GM19351 (cell line): ENCODE measurements at regions not wholly inside any gene's neighbourhood (a gene's known extent, or its start where the extent isn't known, plus 50 kb on each side); places are given as distances from the start of the nearest gene placed in this dataset.

Source experiments
- ATAC-seq: cut with Tn5 transposase; IDR thresholded peaks from one replicate; pipeline ENCODE4 v1.9.1; 2021; ENCODE audit warnings: mild to moderate bottlenecking, moderate library complexity; ENCODE audit not compliant: unreplicated experiment

DNA sequence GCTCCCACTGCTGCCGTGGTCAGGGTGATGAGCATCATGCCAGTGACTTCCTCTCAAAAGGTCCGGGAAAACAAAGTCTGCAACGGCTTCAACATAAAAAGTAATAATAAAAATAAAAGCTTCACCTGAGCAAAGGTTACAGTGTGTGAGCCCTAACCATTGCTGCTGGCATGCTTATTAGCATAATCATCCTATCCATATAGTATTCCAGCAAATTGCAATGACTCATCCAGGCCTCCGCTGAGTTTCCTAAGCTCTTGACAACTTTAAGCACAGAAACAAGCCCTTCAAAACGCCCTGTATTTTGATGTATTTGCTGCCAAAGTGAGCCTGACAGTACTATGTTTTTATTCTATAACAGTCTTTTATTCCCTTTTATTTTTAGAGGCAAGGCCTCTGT is 100.5 kb downstream of the AASDH start:
- ATAC-seq: no peak

DNA sequence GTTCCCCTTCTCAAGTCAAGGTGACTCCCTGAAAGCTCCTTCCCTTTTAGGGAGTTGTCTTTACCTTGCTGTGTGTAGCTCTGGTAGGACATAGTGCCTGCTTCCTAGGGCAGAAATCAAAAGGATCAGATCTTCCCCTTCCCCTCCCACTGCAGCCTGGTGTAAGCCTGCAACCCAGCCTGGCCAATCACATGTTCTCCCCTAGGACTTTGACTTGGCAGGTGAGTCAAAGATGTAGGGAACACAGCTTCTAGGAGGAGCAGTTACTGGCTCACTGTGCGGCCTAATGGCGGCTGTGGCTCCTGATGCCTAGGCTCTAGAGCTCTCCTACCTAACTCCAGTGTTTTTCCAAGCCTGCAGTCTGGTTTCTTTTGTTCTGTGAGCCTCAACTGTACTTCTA is 103.9 kb downstream of the AASDH start:
- ATAC-seq: no peak

DNA sequence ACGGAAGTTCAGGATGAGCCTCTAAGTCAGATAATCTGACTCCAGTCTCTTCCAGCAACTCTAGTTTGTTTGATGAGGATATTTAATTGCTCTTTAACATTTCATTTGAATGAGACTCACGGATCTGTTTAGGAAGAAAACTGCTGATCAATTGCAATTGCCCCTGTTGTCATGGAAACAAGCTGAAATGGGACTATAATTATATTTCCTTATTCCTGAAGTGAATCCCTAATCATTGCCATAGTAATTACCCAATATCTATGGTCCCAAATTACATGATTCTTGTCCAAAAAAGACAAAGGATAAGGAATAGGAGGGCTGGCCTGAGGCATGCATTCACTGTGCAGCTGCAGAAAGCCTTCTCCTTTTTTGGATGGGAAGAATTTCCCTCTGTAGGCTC is 105.3 kb downstream of the AASDH start:
- no peak for ATAC-seq

DNA sequence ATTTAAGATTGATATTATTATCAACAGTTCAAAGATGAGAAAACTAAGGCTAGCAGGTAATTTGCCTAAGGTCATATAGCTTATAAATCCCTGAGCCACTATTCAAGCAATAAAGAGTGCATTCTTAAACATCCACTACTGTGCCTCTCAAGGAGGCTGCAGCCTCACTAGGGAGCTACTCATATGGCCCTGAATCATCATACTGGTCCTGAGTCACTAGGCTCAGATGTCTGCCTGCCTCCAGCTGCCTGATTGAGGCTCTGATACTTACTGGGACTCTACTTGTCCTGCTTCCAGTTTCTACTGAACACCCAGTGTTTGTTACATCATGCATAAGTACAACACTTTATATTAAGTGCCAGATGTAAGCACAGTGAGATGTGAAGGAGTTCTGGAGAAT is 110.7 kb downstream of the AASDH start:
- no peak for ATAC-seq

DNA sequence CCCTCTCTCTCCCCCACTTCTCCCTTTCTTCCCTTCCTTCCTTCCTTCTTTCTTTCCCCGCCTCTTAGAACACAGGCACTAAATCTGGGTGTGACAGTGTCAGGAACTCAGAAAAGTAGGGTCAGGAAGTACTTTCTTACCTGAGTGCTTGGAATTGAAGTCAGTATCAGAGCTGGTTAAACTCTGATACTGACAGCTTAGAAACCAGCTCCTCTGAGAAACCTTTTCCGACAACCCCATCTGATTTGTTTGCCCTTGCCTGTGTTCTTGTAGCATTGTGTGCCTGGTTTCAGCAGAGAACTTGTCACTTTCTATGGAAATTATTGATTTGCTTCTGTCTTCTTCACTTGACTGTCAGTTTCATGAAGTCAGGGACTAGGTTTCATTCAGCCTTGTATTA is 113.9 kb downstream of the AASDH start:
- no peak for ATAC-seq

DNA sequence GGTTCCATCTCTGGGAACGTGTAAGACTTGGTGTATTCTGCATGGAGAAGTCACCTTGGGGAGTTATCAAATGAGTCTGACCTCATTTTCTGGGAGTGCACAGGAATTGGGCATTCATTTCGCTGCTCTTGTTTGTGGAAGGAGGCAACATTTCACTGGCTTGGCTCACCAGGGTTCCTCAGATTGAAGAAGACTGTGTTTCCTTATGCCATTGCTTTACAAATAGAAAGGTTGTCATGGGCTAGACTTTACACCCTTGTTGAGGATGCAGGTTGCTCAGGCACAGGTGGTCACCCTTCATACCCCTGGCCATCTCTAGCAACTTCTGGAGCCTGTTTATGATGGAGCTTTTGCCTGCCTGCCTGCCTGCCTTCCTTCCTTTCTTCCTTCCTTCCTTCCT is 114.4 kb downstream of the AASDH start:
- no peak for ATAC-seq

DNA sequence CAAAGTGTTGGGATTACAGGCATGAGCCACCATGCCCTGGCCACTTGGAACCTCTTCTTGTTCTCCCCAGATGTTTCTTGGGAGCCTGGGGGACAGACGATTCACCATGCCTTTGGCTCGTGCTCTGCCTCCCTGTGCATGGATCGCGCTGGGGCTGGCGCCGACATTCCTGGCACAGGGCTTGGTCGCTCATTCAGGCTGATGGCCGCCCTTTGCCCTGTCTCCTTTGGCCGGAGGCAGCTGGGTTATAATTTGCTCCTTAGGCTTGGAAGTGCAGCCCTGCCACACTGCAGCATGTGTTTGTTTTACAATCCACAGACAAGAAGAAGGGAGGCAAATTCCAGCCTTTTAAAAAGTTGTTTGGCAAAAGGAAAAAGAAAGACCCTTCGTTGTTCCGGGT is 115.3 kb downstream of the AASDH start:
- no peak for ATAC-seq

DNA sequence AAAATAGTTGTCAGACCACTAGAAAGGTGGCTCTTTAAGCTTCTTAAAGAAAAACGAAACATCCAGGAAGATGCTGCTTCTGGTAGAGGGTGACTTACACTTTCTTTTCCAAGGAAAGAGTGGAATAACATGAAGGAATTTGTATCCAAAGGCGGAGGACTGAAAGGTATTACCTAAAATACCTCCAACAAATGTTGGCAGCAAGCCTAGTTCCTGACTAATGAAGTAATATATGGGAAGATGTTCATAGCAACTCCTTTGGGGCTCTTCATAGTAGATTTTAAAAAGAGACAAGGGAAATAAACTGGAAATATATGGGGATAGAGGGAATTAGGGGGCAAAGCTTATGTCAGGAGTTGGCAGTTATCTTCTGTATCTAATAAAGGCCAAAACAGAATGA is 116.2 kb downstream of the AASDH start:
- no peak for ATAC-seq

DNA sequence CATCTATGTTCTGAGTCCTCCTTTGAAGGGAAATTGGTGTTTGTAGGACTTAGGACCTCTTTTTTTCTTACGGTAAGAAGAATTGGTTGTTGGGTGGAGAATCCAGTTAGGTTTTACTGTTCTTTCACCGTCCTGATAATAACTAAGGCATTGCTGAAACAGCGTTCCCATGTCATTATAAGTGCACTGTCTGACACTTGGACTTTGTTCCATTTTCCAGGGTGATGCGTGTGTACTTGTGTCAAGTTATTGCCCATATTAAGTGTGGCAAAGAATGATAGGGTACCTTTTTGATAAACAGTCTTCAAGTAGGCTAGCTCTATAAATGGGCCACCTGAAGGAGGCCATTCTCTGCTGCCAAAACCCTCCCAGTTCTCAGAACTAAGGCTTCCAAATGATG is 119.7 kb downstream of the AASDH start:
- ATAC-seq: no peak

DNA sequence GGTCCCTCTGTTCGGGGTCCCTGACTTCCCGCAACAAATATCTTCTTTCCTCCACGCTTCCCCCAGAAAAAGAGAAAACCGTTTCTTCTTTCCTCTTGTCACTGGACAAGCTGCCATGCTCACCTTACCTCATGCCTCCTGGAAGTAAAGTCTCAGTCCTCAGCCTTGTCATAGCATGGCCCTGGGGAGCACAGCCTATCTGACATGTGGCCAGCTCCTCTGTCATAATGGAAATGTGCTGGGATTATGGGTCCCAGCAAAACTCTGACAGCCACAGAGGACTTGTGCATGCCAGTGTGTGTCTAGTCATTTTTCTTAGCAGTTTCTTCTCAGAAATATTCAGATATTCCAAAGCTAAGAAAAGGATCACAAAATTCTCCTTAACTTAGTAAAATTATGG is 122.4 kb downstream of the AASDH start:
- ATAC-seq: no peak

DNA sequence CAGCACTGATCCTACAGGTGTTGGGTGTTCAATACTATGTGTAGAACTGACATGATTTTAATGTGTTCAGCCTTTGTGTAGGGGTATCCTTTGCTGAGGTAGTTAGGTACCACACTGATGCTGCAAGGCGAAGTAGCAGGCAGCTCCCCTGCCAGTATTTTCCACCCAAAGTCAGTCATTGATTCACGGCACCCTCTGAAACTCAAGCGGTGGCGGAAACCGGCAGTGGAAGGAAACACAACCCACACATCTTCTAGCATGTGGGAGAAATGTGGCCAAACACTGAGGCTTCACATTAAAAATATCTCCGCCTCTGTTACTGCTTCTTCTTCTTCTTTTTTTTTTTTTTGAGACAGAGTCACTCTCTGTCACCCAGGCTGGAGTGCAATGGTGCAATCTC is 126.3 kb downstream of the AASDH start:
- ATAC-seq: peak; percentile 92

DNA sequence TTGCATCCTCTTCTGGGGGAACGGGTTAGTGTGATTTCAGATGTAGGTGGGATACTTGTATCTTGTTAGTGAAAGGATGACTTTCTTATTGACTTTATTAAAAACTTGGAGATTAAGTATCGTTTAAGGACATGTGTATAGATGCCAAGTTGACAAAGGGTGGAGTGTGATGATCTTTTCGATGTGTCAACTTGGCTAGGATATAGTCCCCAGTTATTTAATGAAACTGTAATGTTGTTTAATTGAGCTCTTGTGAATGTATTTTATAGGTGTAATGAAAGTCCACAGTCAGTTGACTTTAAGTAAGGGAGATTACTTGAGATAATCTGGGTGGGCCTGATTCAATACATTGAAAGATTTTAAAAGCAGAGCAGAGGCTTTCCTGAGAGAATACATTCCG is 127.0 kb downstream of the AASDH start:
- ATAC-seq: no peak

DNA sequence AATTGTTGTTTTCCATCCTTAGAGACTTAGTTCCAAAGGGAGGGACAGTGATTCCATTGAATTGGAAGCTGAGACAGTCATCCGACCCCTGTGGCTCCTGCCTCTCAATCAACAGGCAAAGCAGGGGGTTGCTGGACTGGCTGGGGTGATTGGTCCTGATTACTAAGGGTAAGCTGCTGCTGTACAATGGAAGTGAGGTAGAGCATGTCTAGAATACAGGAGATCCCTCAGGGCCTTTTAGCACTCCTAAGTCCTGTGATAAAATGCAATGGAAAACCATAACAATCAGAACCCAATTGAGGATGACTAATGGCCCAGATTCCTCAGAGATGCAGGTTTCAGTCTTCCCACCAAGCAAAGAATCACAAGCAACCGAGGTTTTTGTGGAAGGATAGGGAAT is 127.6 kb downstream of the AASDH start:
- no peak for ATAC-seq

DNA sequence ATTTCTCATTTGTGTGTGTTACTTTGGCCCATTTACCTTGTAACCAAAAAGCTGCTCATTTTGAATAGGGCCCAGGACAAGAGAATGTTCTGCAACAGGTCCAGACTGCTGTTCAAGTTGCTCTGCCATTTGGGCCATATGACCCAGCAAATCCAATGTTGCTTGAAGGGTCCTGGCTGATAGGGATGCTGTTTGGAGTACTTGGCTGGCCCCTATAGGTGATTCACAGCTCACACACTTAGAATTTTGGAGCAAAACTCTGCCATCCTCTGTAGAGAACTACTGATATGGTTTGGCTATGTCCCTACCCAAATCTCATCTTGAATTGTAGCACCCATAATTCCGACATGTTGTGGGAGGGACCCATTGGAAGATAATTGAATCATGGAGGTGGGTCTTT is 131.5 kb downstream of the AASDH start:
- ATAC-seq: no peak

DNA sequence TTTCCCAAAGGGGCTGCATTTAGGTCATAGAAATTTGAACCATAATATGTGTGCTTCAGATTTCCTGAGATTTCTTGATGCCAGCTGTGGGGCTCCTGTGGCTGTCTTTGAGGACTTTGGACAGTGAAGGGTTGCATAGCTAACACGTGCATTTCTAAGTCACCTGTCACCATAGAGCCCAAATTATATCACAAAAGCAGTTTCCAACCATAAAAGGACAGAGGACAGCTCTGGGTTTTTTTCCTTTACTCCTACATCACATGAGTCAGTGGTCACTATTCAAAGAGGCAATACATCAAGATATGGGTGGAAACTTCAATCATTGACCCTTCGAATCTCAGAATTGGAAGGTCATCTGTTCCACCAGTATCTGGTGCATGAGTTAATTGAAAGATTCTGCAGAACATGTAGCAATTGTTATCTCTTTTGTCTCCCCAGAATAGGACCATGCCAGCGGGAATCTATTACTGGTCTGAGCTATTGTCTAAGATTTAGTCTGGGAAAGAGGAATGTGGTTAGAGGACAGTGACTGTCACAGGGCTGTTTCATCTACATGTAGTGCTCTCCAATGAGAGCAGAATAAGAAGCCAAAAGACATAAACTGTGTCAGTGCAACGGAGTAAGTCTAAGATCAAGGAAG is 133.5 kb downstream of the AASDH start:
- no peak for ATAC-seq

DNA sequence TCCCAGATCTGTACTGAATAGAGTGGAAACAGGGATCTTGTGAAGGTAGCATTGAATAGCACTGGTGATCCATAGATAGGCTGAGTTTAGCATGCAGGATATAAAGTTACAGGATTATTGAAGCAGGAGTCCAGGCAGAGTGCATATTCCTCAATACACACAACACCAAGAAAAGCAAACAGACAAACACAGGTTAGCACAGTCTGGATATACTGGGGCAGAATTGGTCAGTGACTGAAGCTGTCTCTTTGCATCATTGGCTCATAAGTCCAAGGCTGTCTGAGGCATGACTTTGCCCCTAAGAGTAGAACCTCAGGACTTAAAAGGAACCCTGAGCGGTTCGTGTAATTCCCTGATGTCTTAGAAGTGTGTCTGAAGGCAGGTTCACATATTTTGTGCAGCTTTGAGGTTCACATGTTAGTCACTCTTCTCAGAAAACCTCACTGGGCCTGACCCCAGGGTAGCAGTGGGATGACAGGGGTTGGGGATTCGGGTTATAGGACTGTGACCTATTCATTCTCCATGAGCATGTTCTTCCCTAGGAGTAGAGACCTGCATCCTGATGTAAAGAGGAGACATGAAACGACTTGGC is 134.6 kb downstream of the AASDH start:
- ATAC-seq: no peak

DNA sequence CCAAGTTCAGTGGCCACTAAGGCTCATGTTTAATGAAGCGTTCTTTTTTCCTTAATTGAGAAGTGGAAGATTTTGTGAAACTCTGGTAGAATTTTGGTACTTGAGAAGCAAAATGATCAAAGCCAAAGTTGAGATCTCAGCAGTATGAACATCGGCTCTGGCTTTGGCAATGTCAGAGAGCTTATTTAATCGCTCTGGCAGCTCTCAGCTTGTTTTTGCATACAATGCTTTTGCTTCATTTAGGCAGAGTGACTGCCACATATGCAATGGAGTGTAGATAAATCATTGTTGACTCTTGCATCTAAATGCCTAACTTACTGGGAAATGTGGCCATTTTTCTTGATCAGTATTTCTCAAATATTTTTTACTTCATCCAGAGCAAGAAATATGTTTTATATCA is 135.7 kb downstream of the AASDH start:
- ATAC-seq: no peak

DNA sequence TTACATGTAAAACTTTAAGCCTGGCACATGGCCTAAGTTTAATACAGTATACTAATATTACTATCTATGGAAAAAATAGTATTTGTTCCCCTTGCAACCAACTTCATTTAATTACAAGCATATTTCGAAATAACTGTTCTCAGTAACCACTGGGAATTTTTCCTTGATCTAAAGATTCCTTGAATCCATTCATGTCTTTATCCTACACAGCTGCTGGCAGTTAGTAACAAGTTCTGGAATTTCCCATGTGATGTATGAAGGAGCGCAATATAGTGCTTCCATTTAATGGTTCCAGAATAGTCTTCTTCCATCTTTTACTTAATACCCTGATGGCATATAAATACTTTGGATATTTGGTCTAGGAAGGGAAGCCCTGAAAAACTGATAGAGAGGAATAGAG is 136.5 kb downstream of the AASDH start:
- no peak for ATAC-seq

DNA sequence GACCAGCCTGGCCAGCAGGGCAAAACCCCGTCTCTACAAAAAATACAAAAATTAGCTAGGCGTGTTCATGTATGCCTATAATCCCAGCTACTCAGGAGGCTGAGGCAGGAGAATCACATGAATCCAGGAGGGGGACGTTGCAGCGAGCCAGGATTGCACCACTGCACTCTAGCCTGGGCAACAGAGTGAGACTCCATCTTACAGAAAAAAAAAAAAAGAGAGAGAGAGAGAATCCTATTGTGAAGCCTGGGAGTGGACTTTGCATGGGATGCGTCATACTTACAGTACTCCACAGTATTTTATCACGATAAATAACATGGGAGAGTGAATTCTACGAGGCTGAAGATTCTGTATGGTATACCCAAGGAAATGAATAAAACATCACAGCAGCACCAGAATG is 139.6 kb downstream of the AASDH start:
- ATAC-seq: no peak

DNA sequence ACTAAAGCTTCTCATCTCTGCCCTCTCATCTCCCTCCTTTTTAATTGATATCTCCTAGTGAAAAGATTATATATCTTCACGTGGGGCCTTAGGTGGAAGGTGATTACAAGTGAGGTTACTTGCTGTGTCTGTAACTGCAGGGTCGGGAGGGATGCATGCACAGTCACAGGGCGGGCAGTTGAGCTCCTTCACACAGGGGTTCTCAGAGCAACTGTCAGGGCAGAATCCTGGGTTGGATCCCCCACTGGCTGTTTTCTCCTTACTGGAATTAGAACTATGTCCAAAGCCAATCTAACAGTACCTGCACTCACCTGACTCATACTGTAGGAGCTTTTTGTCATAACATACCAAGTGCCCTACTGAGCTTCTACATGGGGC is 141.1 kb downstream of the AASDH start:
- ATAC-seq: no peak

DNA sequence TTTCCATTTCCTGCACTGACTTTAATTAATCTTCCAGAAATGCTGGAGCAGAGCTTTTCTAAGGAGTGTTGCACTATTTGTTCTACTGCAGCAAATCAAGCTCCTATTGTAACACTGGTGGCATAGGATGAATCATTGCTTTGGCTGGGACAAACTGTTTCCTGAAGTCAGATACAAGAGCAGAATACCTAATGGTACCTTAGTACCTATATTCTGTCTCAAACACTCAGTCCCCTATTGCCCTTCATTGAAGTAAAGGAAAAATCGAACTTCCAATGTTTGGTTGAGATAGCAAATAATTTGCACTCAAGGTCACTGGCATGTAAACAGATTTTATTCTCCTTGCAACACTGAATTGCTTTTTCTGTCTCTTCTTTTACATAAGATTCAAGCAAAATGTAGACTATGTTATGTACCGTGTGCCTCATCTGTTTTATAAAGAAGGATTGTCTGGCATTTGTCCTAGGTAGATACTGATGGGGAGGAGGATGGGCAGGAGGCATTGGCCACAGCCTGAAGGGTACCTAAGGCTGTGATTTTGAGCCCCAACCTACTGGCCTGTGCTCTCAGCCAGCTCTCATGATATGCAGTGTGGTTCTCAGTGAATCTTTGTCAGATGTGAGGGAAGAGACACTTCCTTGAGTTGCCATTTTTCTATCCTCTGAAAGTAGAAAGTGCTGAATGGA is 141.6 kb downstream of the AASDH start:
- ATAC-seq: no peak

DNA sequence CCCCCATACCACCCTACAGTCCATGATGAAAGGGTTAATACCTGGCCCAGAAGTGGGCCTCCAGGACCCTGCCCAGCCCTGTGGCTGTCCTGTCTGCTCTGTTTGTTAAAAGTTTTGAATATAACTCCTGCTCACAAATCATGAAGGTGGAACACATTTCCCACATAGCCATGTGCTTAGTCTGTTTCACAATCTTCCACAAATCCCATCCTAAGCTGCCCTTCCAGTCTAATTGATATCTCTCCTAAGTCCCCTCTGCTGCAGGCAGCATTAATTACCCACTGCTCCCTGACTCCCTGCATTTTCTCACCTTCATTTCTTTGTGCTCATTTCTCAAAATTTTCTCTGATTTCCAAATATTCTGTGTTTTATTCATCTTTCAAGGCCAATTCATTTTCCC is 142.6 kb downstream of the AASDH start:
- ATAC-seq: no peak

DNA sequence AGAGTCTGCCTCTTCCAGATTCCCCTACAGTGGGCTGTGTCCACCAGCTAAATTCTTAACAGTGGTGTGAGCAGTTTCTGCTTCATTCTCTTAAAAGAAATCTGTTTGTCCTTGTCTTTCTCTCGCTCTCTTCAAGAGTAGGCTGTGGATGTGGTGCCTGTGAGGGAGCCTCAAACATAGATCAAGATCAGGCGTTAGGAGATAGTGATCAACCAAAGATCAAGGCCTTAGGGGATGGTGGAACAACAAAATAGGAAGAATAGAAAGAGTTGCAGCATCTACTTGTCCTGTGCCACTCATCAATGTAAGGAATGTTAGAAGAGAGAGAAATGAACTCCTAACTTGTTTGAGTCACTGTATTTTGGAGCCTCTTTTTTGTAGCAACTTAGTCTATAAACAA is 144.2 kb downstream of the AASDH start:
- no peak for ATAC-seq
